SIG-M5 treated with dmso at 0.1 percent for 504 hours (cell line): ENCODE measurements at regions not wholly inside any gene's neighbourhood (a gene's known extent, or its start where the extent isn't known, plus 50 kb on each side); places are given as distances from the start of the nearest gene placed in this dataset.
"Not testable (repeated sequence)": the region's sequence is repeated elsewhere in the genome, so short reads cannot be mapped to it uniquely, and the experiment has no call there.

Source experiments
- DNase-seq: peaks from one replicate; lab custom pipeline; 2025; ENCODE audit not compliant: unreplicated experiment; lab: John Stamatoyannopoulos, UW

GRCh38 chrX:99421796-99422195 lies 988.3 kb downstream of the PCDH19 start:
- DNase-seq = no peak

- DNase-seq = no peak
These were observed 994.6 kb downstream of the PCDH19 start for GRCh38 chrX:99415470-99415869.

GRCh38 chrX:99413317-99413716 lies 996.8 kb downstream of the PCDH19 start:
- no peak for DNase-seq

- no peak for DNase-seq
These were observed 1011.5 kb downstream of the PCDH19 start for GRCh38 chrX:99398545-99398944.

- DNase-seq = no peak
These were observed 1012.2 kb downstream of the PCDH19 start for GRCh38 chrX:99397879-99398278.

GRCh38 chrX:99394456-99394855 lies 1015.6 kb downstream of the PCDH19 start:
- DNase-seq = no peak

- no peak for DNase-seq
These were observed 1025.3 kb downstream of the PCDH19 start for GRCh38 chrX:99384594-99385374.

GRCh38 chrX:99383786-99384185 lies 1026.3 kb downstream of the PCDH19 start:
- no peak for DNase-seq

GRCh38 chrX:99371976-99372595 lies 1038.0 kb downstream of the PCDH19 start:
- no peak for DNase-seq

GRCh38 chrX:99353412-99353811 lies 1056.7 kb downstream of the PCDH19 start:
- no peak for DNase-seq

GRCh38 chrX:99348256-99348655 lies 1061.8 kb downstream of the PCDH19 start:
- DNase-seq = no peak

- DNase-seq = no peak
These were observed 1101.8 kb downstream of the PCDH19 start for GRCh38 chrX:99308302-99308701.

- DNase-seq = no peak
These were observed 1104.5 kb downstream of the PCDH19 start for GRCh38 chrX:99305573-99305972.

- DNase-seq = peak; percentile 19
These were observed 1108.1 kb downstream of the PCDH19 start for GRCh38 chrX:99301990-99302389.

- no peak for DNase-seq
These were observed 1138.4 kb downstream of the PCDH19 start for GRCh38 chrX:99271641-99272040.

- DNase-seq = no peak
These were observed 1143.8 kb downstream of the PCDH19 start for GRCh38 chrX:99266255-99266654.

GRCh38 chrX:99248180-99248579 lies 1161.9 kb downstream of the PCDH19 start:
- no peak for DNase-seq

GRCh38 chrX:99242001-99242400 lies 1168.1 kb downstream of the PCDH19 start:
- no peak for DNase-seq

GRCh38 chrX:99234384-99234783 lies 1175.7 kb downstream of the PCDH19 start:
- not testable (repeated sequence) for DNase-seq

GRCh38 chrX:99192421-99192820 lies 1217.7 kb downstream of the PCDH19 start:
- DNase-seq = no peak

- DNase-seq = no peak
These were observed 1225.9 kb downstream of the PCDH19 start for GRCh38 chrX:99184153-99184552.

GRCh38 chrX:99172958-99173357 lies 1237.1 kb downstream of the PCDH19 start:
- DNase-seq = no peak

- no peak for DNase-seq
These were observed 1267.3 kb downstream of the PCDH19 start for GRCh38 chrX:99142745-99143144.
